Upper lobe of left lung (tissue), 4 donors: ENCODE measurements at regions not wholly inside any gene's neighbourhood (a gene's known extent, or its start where the extent isn't known, plus 50 kb on each side); places are given as distances from the start of the nearest gene placed in this dataset.

Experiments
- CTCF ChIP-seq, 6 experiments: fragments of 450-650 bp in 4 of 6; fragments of 200-600 bp in 2 of 6; sonication (generic) in 2 of 6; IDR thresholded peaks; one replicate each; pipeline ENCODE4 v1.5.1; 2016 to 2019; ENCODE audit warnings: antibody characterized with exemption in 6 of 6
- POLR2A ChIP-seq, 4 donors: fragments of 450-650 bp; IDR thresholded peaks; one replicate each; pipeline ENCODE4 v1.5.1; 2016 to 2017; ENCODE audit warnings: antibody characterized with exemption in 4 of 4, mild to moderate bottlenecking in 2 of 4

- no peak for TF ChIP-seq CTCF (IDR thresholded peaks at IDR 0.05)
- no peak for TF ChIP-seq POLR2A (IDR thresholded peaks at IDR 0.05)
These were observed 124.9 kb downstream of the NPY start for GRCh38 chr7:24408798-24409430.
